Nephron (organoid): ENCODE measurements at regions not wholly inside any gene's neighbourhood (a gene's known extent, or its start where the extent isn't known, plus 50 kb on each side); places are given as distances from the start of the nearest gene placed in this dataset.
A peak's percentile ranks its signal among the peaks of the same experiment; 100 is the strongest.

Experiments used
- H3K27ac Mint-ChIP-seq, 3 experiments: 2 replicates each; pipeline ENCODE4 v1.8.0; 2020; ENCODE audit warnings: mixed read lengths in 3 of 3, mild to moderate bottlenecking in 2 of 3, moderate library complexity in 1 of 3
- H3K27me3 Mint-ChIP-seq: 2 replicates; pipeline ENCODE4 v1.8.0; 2021; ENCODE audit warnings: low read depth, mild to moderate bottlenecking, moderate library complexity, mixed read lengths
- H3K36me3 Mint-ChIP-seq: 2 replicates; pipeline ENCODE4 v1.8.0; 2020; ENCODE audit warnings: low read depth, mixed read lengths
- H3K4me1 Mint-ChIP-seq: 2 replicates; pipeline ENCODE4 v1.8.0; 2020; ENCODE audit warnings: mixed read lengths
- H3K4me3 Mint-ChIP-seq, 3 experiments: 2 replicates each; pipeline ENCODE4 v1.8.0; 2020; ENCODE audit warnings: mild to moderate bottlenecking in 3 of 3, mixed read lengths in 3 of 3, moderate library complexity in 2 of 3
- H3K9me3 Mint-ChIP-seq: 2 replicates; pipeline ENCODE4 v1.8.0; 2020; ENCODE audit warnings: mixed read lengths
- CTCF ChIP-seq, 3 experiments: fragments of 200-600 bp; sonication (generic); IDR thresholded peaks; one replicate each; pipeline ENCODE4 v1.5.0; 2021; ENCODE audit warnings: antibody characterized with exemption in 3 of 3; ENCODE audit not compliant: unreplicated experiment in 3 of 3

GRCh38 chr10:36057731-36058130, 415.6 kb upstream of the FZD8 start:
- Mint-ChIP-seq H3K9me3 (peaks cover 33% of the 10 kb centered on the region), H3K4me1 (no peaks in the 10 kb centered on the region), H3K27ac (no peak overlapping the region), H3K36me3 (no peaks in the 10 kb centered on the region), H3K4me3 (no peak overlapping the region), H3K27me3 (peaks cover 4% of the 10 kb centered on the region)
- no peak for TF ChIP-seq CTCF (IDR thresholded peaks at IDR 0.05; ENCODE audit: unreplicated experiment in 3 of 3)

GRCh38 chr10:36057180-36057579, 415.1 kb upstream of the FZD8 start:
- no peak overlapping the region for H3K27ac Mint-ChIP-seq
- H3K9me3 Mint-ChIP-seq, result peaks cover 32% of the 10 kb centered on the region
- H3K4me1 Mint-ChIP-seq, result no peaks in the 10 kb centered on the region
- no peaks in the 10 kb centered on the region for H3K36me3 Mint-ChIP-seq
- no peak for TF ChIP-seq CTCF (IDR thresholded peaks at IDR 0.05; ENCODE audit: unreplicated experiment in 3 of 3)
- H3K27me3 Mint-ChIP-seq, result peaks cover 4% of the 10 kb centered on the region
- no peak overlapping the region for H3K4me3 Mint-ChIP-seq

- TF ChIP-seq CTCF (IDR thresholded peaks at IDR 0.05; ENCODE audit: unreplicated experiment in 3 of 3), result no peak
- H3K4me3 Mint-ChIP-seq, result no peak overlapping the region
- H3K36me3 Mint-ChIP-seq, result no peaks in the 10 kb centered on the region
- no peak overlapping the region for H3K27ac Mint-ChIP-seq
- H3K4me1 Mint-ChIP-seq, result peaks cover 18% of the 10 kb centered on the region
- peaks cover 4% of the 10 kb centered on the region for H3K27me3 Mint-ChIP-seq
- H3K9me3 Mint-ChIP-seq, result peaks cover 23% of the 10 kb centered on the region
Observed at GRCh38 chr10:36053775-36054174, 411.7 kb upstream of the FZD8 start.

- no peaks in the 10 kb centered on the region for H3K36me3 Mint-ChIP-seq
- peaks cover 4% of the 10 kb centered on the region for H3K27me3 Mint-ChIP-seq
- peaks cover 23% of the 10 kb centered on the region for H3K9me3 Mint-ChIP-seq
- H3K27ac Mint-ChIP-seq, result no peak overlapping the region
- TF ChIP-seq CTCF (IDR thresholded peaks at IDR 0.05; ENCODE audit: unreplicated experiment in 3 of 3), result no peak
- H3K4me3 Mint-ChIP-seq, result no peak overlapping the region
- peaks cover 18% of the 10 kb centered on the region for H3K4me1 Mint-ChIP-seq
Observed at GRCh38 chr10:36053271-36053670, 411.2 kb upstream of the FZD8 start.

- peak overlapping the region; percentile 15 to 47 (median 37) for H3K27ac Mint-ChIP-seq
Observed at GRCh38 chr10:36051500-36051991, 409.4 kb upstream of the FZD8 start.

More at GRCh38 chr10:36051500-36051991, 409.4 kb upstream of the FZD8 start:
- H3K4me3 Mint-ChIP-seq, result no peak overlapping the region
- H3K36me3 Mint-ChIP-seq, result no peaks in the 10 kb centered on the region
- no peak for TF ChIP-seq CTCF (IDR thresholded peaks at IDR 0.05; ENCODE audit: unreplicated experiment in 3 of 3)
- peaks cover 18% of the 10 kb centered on the region for H3K4me1 Mint-ChIP-seq
- peaks cover 4% of the 10 kb centered on the region for H3K27me3 Mint-ChIP-seq
- H3K9me3 Mint-ChIP-seq, result peaks cover 15% of the 10 kb centered on the region
